ENCODE measurements at regions not wholly inside any gene's neighbourhood (a gene's known extent, or its start where the extent isn't known, plus 50 kb on each side); places are given as distances from the start of the nearest gene placed in this dataset.

- DNase-seq (ENCODE audit: low read depth), result no peak
Measured at GRCh38 chr12:113521708-113522107, 50.0 kb upstream of the LHX5 start.

All from HT1080 (cell line).